Ovary (tissue), 7 donors: ENCODE measurements at regions not wholly inside any gene's neighbourhood (a gene's known extent, or its start where the extent isn't known, plus 50 kb on each side); places are given as distances from the start of the nearest gene placed in this dataset.

ENCODE experiments used
- DNase-seq, 5 donors: peaks; one replicate each; pipeline ENCODE4 v3.0.0-alpha.2; 2019 to 2020
- H3K27ac ChIP-seq, 2 donors: fragments of 200-600 bp; one replicate each; pipeline versions ENCODE4 v1.5.1 to v1.8.0; 2019 to 2022
- H3K27me3 ChIP-seq: fragments of 200-600 bp; one replicate; pipeline ENCODE4 v1.8.0; 2022
- H3K36me3 ChIP-seq: fragments of 200-600 bp; sonication (generic); one replicate; pipeline ENCODE4 v1.5.1; 2019
- H3K4me1 ChIP-seq: one replicate; pipeline ENCODE4 v1.8.1; 2013; ENCODE audit warnings: mild to moderate bottlenecking, moderate library complexity; ENCODE audit not compliant: insufficient read depth
- H3K4me3 ChIP-seq: fragments of 200-600 bp; sonication (generic); one replicate; pipeline ENCODE4 v1.5.1; 2017
- H3K9me3 ChIP-seq, 2 donors: fragments of 200-600 bp in 1 of 2; sonication (generic) in 1 of 2; one replicate each; pipeline versions ENCODE4 v1.5.1 to v1.8.1; 2013 to 2019; ENCODE audit warnings: mild to moderate bottlenecking in 1 of 2, moderate library complexity in 1 of 2
- EP300 ChIP-seq: sonication (generic); formaldehyde crosslinking; IDR thresholded peaks from one replicate; pipeline ENCODE4 v1.6.1; 2017; ENCODE audit warnings: antibody characterized with exemption
- POLR2A ChIP-seq: fragments of 450-650 bp; IDR thresholded peaks from one replicate; pipeline ENCODE4 v1.6.1; 2017; ENCODE audit warnings: antibody characterized with exemption, mild to moderate bottlenecking, moderate library complexity
- WGBS, 3 donors: extraction: QIAGEN DNeasy Blood & Tissue Kit in 1 of 3; methylation state at CpG; one replicate each; pipeline versions ENCODE4 v1.1.5 to v1.1.7; 2013 to 2017; 5-methylcytosine and 5-hydroxymethylcytosine counted together
- intact Hi-C, 4 donors: fragments of 100-400 bp; cut with DNase I; formaldehyde crosslinking; loops; one replicate each; pipeline versions ENCODE4 v1.11.0 to v1.15.1; 2022 to 2023
- TF ChIP-seq, protein P1 (sequence below), 3 donors: fragments of 450-650 bp in 2 of 3; fragments of 200-600 bp in 1 of 3; IDR thresholded peaks; one replicate each; pipeline versions ENCODE4 v1.5.1 to v1.8.0; 2016 to 2022; ENCODE audit warnings: antibody characterized with exemption in 3 of 3, mild to moderate bottlenecking in 1 of 3
- donor health status: DM: no; HTN: no; CAD: no; lungs with moderate emphysema.
- donor health status: DM: no; HTN: no; CAD: no.
- donor health status: Bipolar disorder and iron deficiency.
- donor health status: DM: no; HTN: no; CAD: no.
- donor health status: DM: yes; HTN: yes; CAD: no.

- WGBS, 3 donors, result 73 to 83% (median 81%) methylated on average over 5 of the region's 5 CpGs
- TF ChIP-seq POLR2A, result no peak
- H3K36me3 ChIP-seq, result no peaks in the 10 kb centered on the region
- H3K9me3 ChIP-seq, result no peaks in the 10 kb centered on the region
- intact Hi-C loops, result no loop called here
- no peak overlapping the region for H3K27ac ChIP-seq
- no peak for DNase-seq
- no peaks in the 10 kb centered on the region for H3K27me3 ChIP-seq
- no peak overlapping the region for H3K4me3 ChIP-seq
- H3K4me1 ChIP-seq, result peaks cover 2% of the 10 kb centered on the region
These were observed 418.3 kb downstream of the LPIN1 start for GRCh38 chr2:12164689-12165088.

DNA sequence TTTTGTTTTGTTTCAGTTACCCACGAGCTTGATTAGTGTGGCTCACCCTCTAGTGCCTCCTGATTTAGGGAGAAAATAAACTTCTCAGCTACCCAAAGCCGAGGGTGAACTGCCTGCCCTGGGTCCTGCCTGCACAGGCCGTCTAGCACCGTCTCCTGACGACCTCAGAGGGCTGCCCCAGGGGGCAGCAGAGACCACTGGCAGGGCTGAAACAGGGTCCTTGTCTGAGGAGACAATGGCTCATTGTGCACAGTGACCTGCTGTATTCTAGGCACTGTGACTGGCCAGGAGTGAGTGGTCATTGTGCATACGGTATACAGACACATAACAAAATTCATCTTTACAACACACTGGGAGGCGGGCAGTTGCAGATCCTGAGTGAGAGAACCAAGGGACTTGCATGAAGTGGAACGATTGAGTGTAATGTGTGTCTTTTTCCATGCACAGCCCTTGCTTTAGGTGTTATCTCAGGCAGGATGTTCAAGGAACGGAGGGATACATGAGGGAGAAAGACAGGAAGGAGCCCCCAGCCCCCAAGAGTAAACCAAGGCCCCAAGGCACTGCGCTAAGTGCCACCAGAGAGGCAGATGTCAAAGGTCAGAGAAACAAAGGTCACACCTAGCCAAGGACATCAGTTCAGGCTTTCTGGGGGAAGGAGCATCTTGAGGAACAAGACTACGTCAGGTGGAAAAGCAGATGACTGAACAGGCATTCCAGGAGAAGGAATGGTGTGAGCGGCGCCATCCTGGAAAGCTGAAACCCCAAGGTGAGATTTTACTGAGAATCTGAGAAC is 421.3 kb downstream of the LPIN1 start:
- Histone ChIP-seq H3K27ac (no peak overlapping the region), H3K4me3 (no peak overlapping the region), H3K4me1 (peaks cover 2% of the 10 kb centered on the region), H3K27me3 (no peaks in the 10 kb centered on the region), H3K36me3 (no peaks in the 10 kb centered on the region), H3K9me3 (no peaks in the 10 kb centered on the region)
- DNase-seq, result no peak
- intact Hi-C loops, result no loop called here
- TF ChIP-seq EP300 (no peak), POLR2A (no peak)
- TF ChIP-seq, protein P1, sequence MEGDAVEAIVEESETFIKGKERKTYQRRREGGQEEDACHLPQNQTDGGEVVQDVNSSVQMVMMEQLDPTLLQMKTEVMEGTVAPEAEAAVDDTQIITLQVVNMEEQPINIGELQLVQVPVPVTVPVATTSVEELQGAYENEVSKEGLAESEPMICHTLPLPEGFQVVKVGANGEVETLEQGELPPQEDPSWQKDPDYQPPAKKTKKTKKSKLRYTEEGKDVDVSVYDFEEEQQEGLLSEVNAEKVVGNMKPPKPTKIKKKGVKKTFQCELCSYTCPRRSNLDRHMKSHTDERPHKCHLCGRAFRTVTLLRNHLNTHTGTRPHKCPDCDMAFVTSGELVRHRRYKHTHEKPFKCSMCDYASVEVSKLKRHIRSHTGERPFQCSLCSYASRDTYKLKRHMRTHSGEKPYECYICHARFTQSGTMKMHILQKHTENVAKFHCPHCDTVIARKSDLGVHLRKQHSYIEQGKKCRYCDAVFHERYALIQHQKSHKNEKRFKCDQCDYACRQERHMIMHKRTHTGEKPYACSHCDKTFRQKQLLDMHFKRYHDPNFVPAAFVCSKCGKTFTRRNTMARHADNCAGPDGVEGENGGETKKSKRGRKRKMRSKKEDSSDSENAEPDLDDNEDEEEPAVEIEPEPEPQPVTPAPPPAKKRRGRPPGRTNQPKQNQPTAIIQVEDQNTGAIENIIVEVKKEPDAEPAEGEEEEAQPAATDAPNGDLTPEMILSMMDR (IDR thresholded peaks at IDR 0.05), result no peak
- WGBS, 3 donors, result 79 to 88% (median 85%) methylated on average over 12 to 13 of the region's 13 CpGs

- Histone ChIP-seq H3K27ac (peak overlapping the region in 1 of 2 donors; percentile 25), H3K4me1 (peaks cover 2% of the 10 kb centered on the region), H3K27me3 (no peaks in the 10 kb centered on the region), H3K4me3 (no peak overlapping the region), H3K36me3 (no peaks in the 10 kb centered on the region), H3K9me3 (no peaks in the 10 kb centered on the region)
- TF ChIP-seq POLR2A (no peak), EP300 (no peak)
- TF ChIP-seq, protein P1 (IDR thresholded peaks at IDR 0.05), result no peak
- 93 to 94% (median 94%) methylated on average over 6 of the region's 6 CpGs for whole genome bisulfite sequencing, 3 donors
- intact Hi-C loops, result no loop called here
- DNase-seq, result no peak
These were observed 421.9 kb downstream of the LPIN1 start for GRCh38 chr2:12168354-12168753.

GRCh38 chr2:12168791-12169388 is 422.5 kb downstream of the LPIN1 start:
- no peak overlapping the region for H3K4me3 ChIP-seq
- no peaks in the 10 kb centered on the region for H3K9me3 ChIP-seq
- peaks cover 2% of the 10 kb centered on the region for H3K4me1 ChIP-seq
- intact Hi-C loops, result no loop called here
- peak in 2 of 5 donors; percentile 32 to 48 for DNase-seq
- no peaks in the 10 kb centered on the region for H3K27me3 ChIP-seq
- no peaks in the 10 kb centered on the region for H3K36me3 ChIP-seq
- TF ChIP-seq, protein P1 (IDR thresholded peaks at IDR 0.05), result no peak
- TF ChIP-seq EP300 (no peak), POLR2A (no peak)
- H3K27ac ChIP-seq, result peak overlapping the region in 1 of 2 donors; percentile 45
- 46 to 66% (median 64%) methylated on average over 4 of the region's 4 CpGs for WGBS, 3 donors

- TF ChIP-seq, protein P1 (IDR thresholded peaks at IDR 0.05), result no peak
- TF ChIP-seq EP300, result no peak
- TF ChIP-seq POLR2A, result no peak
- intact Hi-C loops, result loop anchor here in 1 of 4 donors (10.0 kb wide), 1 partner anchor 545 kb away; the partner anchor contains the start of gene TRIB2
These were observed 423.3 kb downstream of the LPIN1 start for GRCh38 chr2:12169721-12170120.

More at GRCh38 chr2:12169721-12170120, 423.3 kb downstream of the LPIN1 start:
- Histone ChIP-seq H3K4me1 (peaks cover 2% of the 10 kb centered on the region), H3K4me3 (no peak overlapping the region), H3K27me3 (no peaks in the 10 kb centered on the region), H3K27ac (peak overlapping the region in 1 of 2 donors; percentile 45), H3K36me3 (no peaks in the 10 kb centered on the region), H3K9me3 (no peaks in the 10 kb centered on the region)
- WGBS, 3 donors, result 60 to 79% (median 74%) methylated on average over 6 of the region's 6 CpGs
- DNase-seq, result peak in 1 of 5 donors; percentile 29
